HL-60/S4 treated with phorbol 12-myristate 13-acetate at 8.2 ng/mL for 4 days and 3 days (cell line): ENCODE measurements at regions not wholly inside any gene's neighbourhood (a gene's known extent, or its start where the extent isn't known, plus 50 kb on each side); places are given as distances from the start of the nearest gene placed in this dataset.
"Not testable (repeated sequence)": the region's sequence is repeated elsewhere in the genome, so short reads cannot be mapped to it uniquely, and the experiment has no call there.

Source experiments
- in situ Hi-C: fragments of 300-500 bp; cut with MboI; formaldehyde crosslinking; loops from 2 replicates; pipeline ENCODE4 v1.15.0; 2022; ENCODE audit warnings: low sequenced_read_pairs

GRCh38 chr7:35908331-35909216, 107.7 kb downstream of the SEPTIN7 start:
- in situ Hi-C loops = no loop called here

- in situ Hi-C loops = no loop called here
These were observed 109.1 kb downstream of the SEPTIN7 start for GRCh38 chr7:35909870-35910357.

GRCh38 chr7:35910621-35911020, 109.8 kb downstream of the SEPTIN7 start:
- in situ Hi-C loops = not testable (repeated sequence)

GRCh38 chr7:35913350-35913749, 112.5 kb downstream of the SEPTIN7 start:
- in situ Hi-C loops = not testable (repeated sequence)

DNA sequence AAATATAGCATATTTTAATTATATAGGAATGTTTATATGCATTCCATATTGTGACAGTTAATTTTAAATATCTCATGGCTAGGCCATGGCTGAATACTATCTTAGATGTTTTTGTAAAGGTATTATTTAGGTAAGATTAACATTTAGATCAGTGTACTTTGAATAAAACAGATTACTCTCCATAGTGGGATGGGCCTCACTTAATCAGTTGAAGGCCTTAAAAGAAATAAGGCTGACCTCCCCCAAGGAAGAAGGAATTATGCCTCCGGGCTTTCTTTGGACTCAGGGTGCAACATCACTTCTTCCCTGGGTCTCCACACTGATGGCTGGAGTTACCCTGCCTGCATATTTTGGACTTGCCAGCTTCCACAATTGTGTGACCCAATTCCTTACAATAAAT, 113.4 kb downstream of the SEPTIN7 start:
- in situ Hi-C loops = not testable (repeated sequence)

DNA sequence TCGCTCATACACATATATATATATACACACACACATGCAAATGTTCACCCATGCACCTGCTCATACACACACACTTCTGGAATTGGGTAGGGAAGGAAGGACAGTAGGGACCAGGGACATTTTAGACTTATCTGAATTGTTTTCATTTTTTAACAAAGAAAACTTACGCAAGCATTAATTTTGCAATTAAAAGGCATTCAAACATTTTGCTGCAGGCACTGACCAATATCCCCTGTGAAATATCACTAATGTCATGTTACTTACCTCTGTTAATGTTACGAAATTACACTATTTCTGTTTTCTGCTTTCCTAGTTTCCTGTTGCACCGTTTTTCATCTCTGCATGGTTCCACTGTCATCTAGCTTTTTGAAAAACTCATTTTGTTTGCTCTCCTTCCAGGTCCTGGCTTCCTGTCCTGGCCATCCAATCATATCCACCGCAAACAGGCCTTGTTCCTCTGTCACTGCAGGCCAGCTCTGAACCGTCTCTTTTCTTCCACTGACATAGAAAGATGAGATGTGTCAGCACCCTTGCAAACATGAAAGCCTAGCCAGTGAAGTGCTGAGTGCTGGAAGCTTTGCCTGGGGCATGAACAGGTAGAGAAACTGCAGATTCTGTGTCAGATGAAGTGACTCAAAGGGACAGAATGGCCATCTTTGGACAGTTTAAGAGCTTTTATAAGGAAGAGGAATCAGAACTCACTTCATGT, 114.5 kb downstream of the SEPTIN7 start:
- in situ Hi-C loops = not testable (repeated sequence)

- in situ Hi-C loops = not testable (repeated sequence)
These were observed 117.4 kb downstream of the SEPTIN7 start for GRCh38 chr7:35918217-35918616.

DNA sequence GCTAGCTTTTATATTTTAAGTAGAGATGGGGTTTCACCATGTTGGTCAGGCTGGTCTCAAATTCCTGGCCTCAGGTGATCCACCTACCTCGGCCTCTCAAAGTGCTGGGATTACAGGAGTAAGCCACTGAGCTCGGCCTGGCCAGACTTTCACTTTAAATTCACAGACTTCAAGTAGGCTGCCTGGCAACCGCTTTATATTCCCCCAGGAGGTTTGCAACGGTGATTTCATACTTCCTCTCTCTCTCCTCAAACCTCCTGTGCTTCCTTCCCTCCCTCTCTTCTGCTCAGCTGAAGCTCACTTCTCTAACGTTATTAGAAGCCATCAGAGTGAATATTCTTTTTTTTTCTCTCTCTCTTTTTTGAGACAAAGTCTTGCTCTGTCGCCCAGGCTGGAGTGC, 118.8 kb downstream of the SEPTIN7 start:
- in situ Hi-C loops = not testable (repeated sequence)

- in situ Hi-C loops = not testable (repeated sequence)
These were observed 120.5 kb downstream of the SEPTIN7 start for GRCh38 chr7:35921338-35921737.

- in situ Hi-C loops = not testable (repeated sequence)
These were observed 123.8 kb downstream of the SEPTIN7 start for GRCh38 chr7:35924668-35925067.

DNA sequence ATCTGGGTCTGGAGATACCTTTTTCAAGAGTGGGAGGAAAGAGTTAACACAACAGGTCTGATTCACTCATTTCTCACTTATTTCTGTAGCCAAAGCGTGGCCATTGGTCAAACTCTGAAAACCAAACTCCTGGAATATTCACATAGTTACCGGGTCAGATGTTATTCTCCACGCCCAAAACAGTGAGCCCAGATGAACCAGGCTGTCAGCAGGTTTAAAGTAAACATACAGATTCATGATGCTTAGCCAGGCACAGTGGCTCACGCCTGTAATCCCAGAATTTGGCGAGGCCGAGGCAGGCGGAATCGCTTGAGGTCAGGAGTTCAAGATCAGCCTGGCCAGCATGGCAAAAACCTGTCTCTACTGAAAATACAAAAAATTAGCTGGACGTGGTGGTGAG, 126.1 kb downstream of the SEPTIN7 start:
- in situ Hi-C loops = not testable (repeated sequence)

DNA sequence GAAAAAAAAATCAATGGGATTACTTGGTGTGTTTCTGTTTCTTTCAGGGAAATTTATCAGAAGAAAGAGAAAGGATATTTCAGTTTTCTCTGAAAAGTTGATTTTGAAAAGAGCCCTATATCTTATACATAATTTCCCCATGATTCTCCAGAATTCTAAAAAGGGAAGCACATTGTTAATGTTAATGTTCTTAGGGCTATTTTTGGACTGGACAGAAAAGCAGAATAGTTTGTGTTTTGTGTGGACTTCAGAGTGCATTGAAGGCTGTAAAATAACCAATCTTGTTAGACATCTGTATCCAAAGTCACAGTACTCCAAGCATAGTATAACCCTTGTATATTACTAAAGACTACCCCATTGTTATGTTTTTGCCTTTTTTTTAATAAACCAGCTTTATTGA, 130.3 kb downstream of the SEPTIN7 start:
- in situ Hi-C loops = not testable (repeated sequence)

- in situ Hi-C loops = not testable (repeated sequence)
These were observed 130.7 kb downstream of the SEPTIN7 start for GRCh38 chr7:35931551-35931950.

DNA sequence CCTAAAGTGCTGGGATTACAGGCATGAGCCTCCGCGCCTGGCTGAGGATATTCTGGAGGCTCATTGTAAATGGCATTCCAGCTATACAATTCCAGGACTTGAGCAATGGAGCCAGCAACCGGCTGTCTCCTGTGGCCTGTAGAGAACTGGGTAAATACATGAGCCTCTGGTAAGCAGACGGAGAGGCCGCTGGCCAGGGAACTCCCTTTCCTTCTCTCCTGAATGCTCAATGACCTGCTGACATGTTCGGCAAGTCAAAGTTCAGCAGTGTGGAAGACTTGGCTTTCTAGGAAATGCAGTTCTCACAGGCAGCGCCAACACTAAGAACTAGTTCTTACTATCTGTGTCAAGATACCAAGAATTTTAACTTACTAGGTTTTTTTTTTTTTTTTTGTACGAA, 139.8 kb downstream of the SEPTIN7 start:
- in situ Hi-C loops = not testable (repeated sequence)

- in situ Hi-C loops = not testable (repeated sequence)
These were observed 144.8 kb downstream of the SEPTIN7 start for GRCh38 chr7:35945621-35946020.

DNA sequence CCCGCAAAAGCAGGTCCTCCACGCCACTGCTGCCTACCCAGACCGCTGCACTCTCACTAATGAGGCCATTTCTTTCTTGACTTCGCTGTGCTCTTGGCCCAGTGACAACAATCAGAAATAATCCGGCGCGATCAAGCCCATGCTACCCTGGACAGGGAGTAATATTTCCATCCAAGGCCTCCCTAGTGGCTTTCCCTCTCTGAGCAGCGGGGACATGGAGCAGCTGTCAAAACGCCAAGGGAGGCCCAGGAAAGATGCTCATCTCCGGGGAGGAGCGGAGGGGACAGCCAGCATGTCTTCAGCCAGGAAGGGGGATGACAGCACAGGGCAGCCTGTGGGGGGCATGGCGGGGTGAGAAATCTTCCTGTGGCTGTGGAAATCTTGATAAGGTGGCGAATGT, 154.9 kb downstream of the SEPTIN7 start:
- in situ Hi-C loops = not testable (repeated sequence)

- in situ Hi-C loops = not testable (repeated sequence)
These were observed 156.1 kb downstream of the SEPTIN7 start for GRCh38 chr7:35956988-35957387.

- in situ Hi-C loops = not testable (repeated sequence)
These were observed 160.4 kb downstream of the SEPTIN7 start for GRCh38 chr7:35961260-35961659.

DNA sequence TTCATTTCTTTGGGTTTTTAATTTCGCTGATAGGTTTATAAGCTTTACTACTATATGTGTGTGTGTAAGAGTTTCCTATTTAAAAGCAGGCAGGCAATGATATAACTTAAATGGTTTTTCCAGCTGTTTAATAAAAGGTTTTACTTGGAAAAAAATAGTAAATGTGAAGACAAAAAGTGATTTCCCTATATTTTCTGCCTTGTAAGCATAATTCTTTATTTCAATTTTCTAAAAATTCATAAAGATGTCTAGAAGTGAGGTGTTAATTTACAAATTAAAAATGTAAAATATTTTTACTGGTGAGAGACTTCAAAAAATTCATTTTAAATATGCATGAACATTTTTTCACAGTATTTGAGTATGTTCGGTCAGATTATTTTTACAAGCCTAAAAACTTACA, 161.8 kb downstream of the SEPTIN7 start:
- in situ Hi-C loops = not testable (repeated sequence)

DNA sequence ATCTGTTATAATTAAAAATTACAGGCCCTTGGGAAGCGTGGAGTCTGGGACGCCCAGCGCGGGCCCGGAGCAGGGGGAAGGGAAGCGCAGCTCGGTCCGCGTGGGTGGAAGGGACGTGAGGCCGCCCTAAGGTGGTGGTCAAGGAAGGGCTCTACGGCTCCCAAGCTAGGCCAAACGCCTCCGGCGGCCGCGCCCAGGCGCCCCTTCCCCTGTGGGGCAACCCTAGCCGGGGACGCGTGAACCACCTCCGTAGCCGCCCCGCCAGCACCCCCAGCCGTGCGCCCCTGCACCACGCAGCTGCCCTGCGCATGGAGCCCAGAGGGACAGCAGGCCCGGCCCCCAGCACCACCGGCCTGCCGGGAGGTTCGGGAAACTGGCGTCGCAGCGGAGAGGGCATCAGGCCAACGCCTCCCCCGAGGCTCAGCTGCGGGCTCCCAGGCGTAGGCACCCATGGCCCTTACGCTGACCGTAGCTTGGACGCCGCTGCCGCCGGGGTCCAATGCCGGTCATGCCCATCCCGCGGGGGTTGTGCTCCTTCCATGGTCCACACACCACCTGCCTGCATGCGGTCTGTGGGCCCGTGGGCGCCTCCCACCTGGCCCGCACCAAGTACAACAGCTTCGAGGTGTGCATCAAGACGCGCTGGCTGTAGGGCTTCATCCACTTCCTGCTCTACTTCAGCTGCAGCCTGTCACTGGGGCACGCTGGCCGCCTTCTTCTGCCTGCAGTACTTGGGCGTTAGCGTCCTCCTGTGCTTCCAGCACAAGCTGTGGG, 166.7 kb downstream of the SEPTIN7 start:
- in situ Hi-C loops = no loop called here
